Trophoblast cell (in vitro differentiated cells and primary cell): ENCODE measurements at regions not wholly inside any gene's neighbourhood (a gene's known extent, or its start where the extent isn't known, plus 50 kb on each side); places are given as distances from the start of the nearest gene placed in this dataset.

Source experiments
- DNase-seq, 2 donors: peaks; one replicate each; pipeline ENCODE4 v3.0.0-alpha.2; 2016
- H2AFZ ChIP-seq: 2 replicates; pipeline ENCODE4 v1.6.1; 2013; ENCODE audit warnings: low read length, moderate library complexity, mild to moderate bottlenecking; ENCODE audit not compliant: insufficient read depth, poor library complexity
- H2AK5ac ChIP-seq: 2 replicates; pipeline ENCODE4 v1.6.1; 2013; ENCODE audit warnings: mild to moderate bottlenecking, low read length
- H2BK120ac ChIP-seq: 2 replicates; pipeline ENCODE4 v1.6.1; 2013; ENCODE audit warnings: low read length, mild to moderate bottlenecking, moderate library complexity; ENCODE audit not compliant: insufficient read depth, poor library complexity
- H2BK12ac ChIP-seq: 2 replicates; pipeline ENCODE4 v1.6.1; 2013; ENCODE audit warnings: mild to moderate bottlenecking, low read length, moderate library complexity
- H2BK5ac ChIP-seq: 2 replicates; pipeline ENCODE4 v1.6.1; 2013; ENCODE audit warnings: low read length, low read depth, moderate library complexity, mild to moderate bottlenecking; ENCODE audit not compliant: poor library complexity
- H3K14ac ChIP-seq: 2 replicates; pipeline ENCODE4 v1.6.1; 2013; ENCODE audit warnings: mild to moderate bottlenecking, low read length
- H3K18ac ChIP-seq: 2 replicates; pipeline ENCODE4 v1.6.1; 2013; ENCODE audit warnings: mild to moderate bottlenecking, low read length
- H3K23ac ChIP-seq: 2 replicates; pipeline ENCODE4 v1.6.1; 2013; ENCODE audit warnings: low read length
- H3K27ac ChIP-seq: 2 replicates; pipeline ENCODE4 v1.5.1; 2013; ENCODE audit warnings: low read depth, mild to moderate bottlenecking, inconsistent platforms, low read length, moderate library complexity
- H3K27me3 ChIP-seq: 2 replicates; pipeline ENCODE4 v1.6.1; 2013; ENCODE audit warnings: inconsistent platforms, mild to moderate bottlenecking, low read length, moderate library complexity; ENCODE audit not compliant: insufficient read depth
- H3K36me3 ChIP-seq, 2 experiments: 1 replicate in 1 of 2; 2 replicates in 1 of 2; pipeline ENCODE4 v1.6.1; 2013; ENCODE audit warnings: low read length in 2 of 2, mild to moderate bottlenecking in 2 of 2, moderate library complexity in 1 of 2; ENCODE audit not compliant: insufficient read depth in 2 of 2, control insufficient read depth in 1 of 2
- H3K4ac ChIP-seq: 2 replicates; pipeline ENCODE4 v1.6.1; 2013; ENCODE audit warnings: low read depth, mild to moderate bottlenecking, low read length, moderate library complexity
- H3K4me1 ChIP-seq, 2 experiments: 1 replicate in 1 of 2; 2 replicates in 1 of 2; pipeline ENCODE4 v1.6.1; 2013; ENCODE audit warnings: low read length in 2 of 2, mild to moderate bottlenecking in 2 of 2, moderate library complexity in 1 of 2; ENCODE audit not compliant: insufficient read depth in 2 of 2, control insufficient read depth in 1 of 2
- H3K4me2 ChIP-seq: 2 replicates; pipeline ENCODE4 v1.6.1; 2013; ENCODE audit warnings: inconsistent platforms, mild to moderate bottlenecking, low read length, moderate library complexity
- H3K4me3 ChIP-seq: 2 replicates; pipeline ENCODE4 v1.5.1; 2013; ENCODE audit warnings: mild to moderate bottlenecking, low read depth, low read length, inconsistent platforms
- H3K79me1 ChIP-seq: one replicate; pipeline ENCODE4 v1.6.1; 2013; ENCODE audit warnings: low read length
- H3K79me2 ChIP-seq: 2 replicates; pipeline ENCODE4 v1.6.1; 2013; ENCODE audit warnings: low read length, mild to moderate bottlenecking; ENCODE audit not compliant: control insufficient read depth, insufficient read depth, poor library complexity
- H3K9ac ChIP-seq: 2 replicates; pipeline ENCODE4 v1.6.1; 2013; ENCODE audit warnings: mild to moderate bottlenecking, low read length
- H3K9me3 ChIP-seq: 2 replicates; pipeline ENCODE4 v1.6.1; 2013; ENCODE audit warnings: low read depth, mild to moderate bottlenecking, control low read depth, inconsistent platforms, low read length; ENCODE audit not compliant: insufficient read depth
- H4K12ac ChIP-seq: 2 replicates; pipeline ENCODE4 v1.6.1; 2013; ENCODE audit warnings: low read depth, mild to moderate bottlenecking, low read length, moderate library complexity
- H4K8ac ChIP-seq: 2 replicates; pipeline ENCODE4 v1.6.1; 2013; ENCODE audit warnings: low read depth, mild to moderate bottlenecking, low read length, moderate library complexity
- H4K91ac ChIP-seq: one replicate; pipeline ENCODE4 v1.6.1; 2013; ENCODE audit warnings: low read depth, mild to moderate bottlenecking, low read length, moderate library complexity
- WGBS: extraction: QIAGEN DNeasy Blood & Tissue Kit; methylation state at CpG from one replicate; pipeline ENCODE4 v1.1.7; 2013; ENCODE audit warnings: missing lambda C conversion rate; ENCODE audit not compliant: insufficient read length, insufficient coverage; ENCODE audit errors: extremely low coverage; 5-methylcytosine and 5-hydroxymethylcytosine counted together

DNA sequence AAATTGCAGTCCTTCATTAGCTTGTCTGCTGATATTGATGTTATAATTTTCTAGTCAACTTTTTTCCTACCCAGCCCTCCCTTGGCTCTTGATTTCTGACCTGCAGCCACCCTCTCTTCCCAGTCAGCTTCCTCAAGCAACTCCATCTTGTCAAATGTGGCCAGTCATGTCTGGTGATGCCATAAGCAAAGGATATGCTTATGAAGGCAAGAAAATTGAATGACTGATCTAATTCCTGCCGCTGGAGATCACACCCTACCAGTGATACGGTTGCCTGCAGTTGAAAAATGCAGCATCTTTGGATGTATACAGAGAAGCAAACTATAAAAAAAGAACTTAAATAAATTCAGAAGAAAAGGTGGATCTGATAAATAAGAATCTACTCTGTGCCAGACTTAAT lies 297.1 kb upstream of the DAB1 start:
- Histone ChIP-seq H4K12ac (no peak overlapping the region), H3K4me2 (no peak overlapping the region), H2BK12ac (no peak overlapping the region), H3K4me1 (no peaks in the 10 kb centered on the region), H3K14ac (no peak overlapping the region), H3K27ac (no peak overlapping the region), H3K9ac (no peak overlapping the region), H2BK120ac (no peak overlapping the region), H3K79me2 (no peaks in the 10 kb centered on the region), H2BK5ac (no peak overlapping the region), H4K91ac (no peak overlapping the region), H2AFZ (no peak overlapping the region), H2AK5ac (no peak overlapping the region), H3K9me3 (no peaks in the 10 kb centered on the region), H3K36me3 (no peaks in the 10 kb centered on the region), H3K4me3 (no peak overlapping the region), H3K23ac (no peak overlapping the region), H4K8ac (no peak overlapping the region), H3K27me3 (no peaks in the 10 kb centered on the region), H3K18ac (no peak overlapping the region), H3K4ac (no peak overlapping the region), H3K79me1 (no peaks in the 10 kb centered on the region)
- WGBS = no CpG with 5 or more reads among the region's 2 CpGs
- no peak for DNase-seq

DNA sequence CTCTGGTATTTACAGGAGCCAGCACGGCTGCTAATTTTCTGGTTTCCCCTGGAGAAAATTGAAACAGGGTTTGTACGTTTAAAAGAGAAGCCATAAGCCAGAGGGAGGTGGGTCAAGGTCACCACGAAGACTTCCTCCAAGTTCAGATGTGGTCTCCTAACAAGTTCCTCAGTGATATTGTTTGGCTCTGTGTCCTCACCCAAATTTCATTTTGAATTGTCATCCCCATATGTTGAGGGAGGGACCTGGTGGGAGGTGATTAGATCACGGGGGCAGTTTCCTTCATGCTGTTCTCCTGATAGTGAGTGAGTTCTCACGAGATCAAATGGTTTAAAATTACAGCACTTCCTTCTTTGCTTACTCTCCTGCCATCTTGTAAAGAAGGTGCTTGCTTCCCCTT lies 295.4 kb upstream of the DAB1 start:
- H3K79me2 ChIP-seq = no peaks in the 10 kb centered on the region
- H3K27ac ChIP-seq = no peak overlapping the region
- H3K4me2 ChIP-seq = no peak overlapping the region
- no peak overlapping the region for H3K14ac ChIP-seq
- H2BK120ac ChIP-seq = no peak overlapping the region
- no peak overlapping the region for H3K4me3 ChIP-seq
- H3K4ac ChIP-seq = no peak overlapping the region
- H3K9ac ChIP-seq = no peak overlapping the region
- H2AFZ ChIP-seq = no peak overlapping the region
- no peak overlapping the region for H2BK5ac ChIP-seq
- no peak overlapping the region for H4K12ac ChIP-seq
- H3K4me1 ChIP-seq = no peaks in the 10 kb centered on the region
- H3K23ac ChIP-seq = no peak overlapping the region
- no peaks in the 10 kb centered on the region for H3K36me3 ChIP-seq
- H3K9me3 ChIP-seq = no peaks in the 10 kb centered on the region
- no peak for DNase-seq
- H3K27me3 ChIP-seq = no peaks in the 10 kb centered on the region
- H2BK12ac ChIP-seq = no peak overlapping the region
- no peak overlapping the region for H4K8ac ChIP-seq
- H4K91ac ChIP-seq = no peak overlapping the region
- H2AK5ac ChIP-seq = no peak overlapping the region
- no CpG with 5 or more reads among the region's 5 CpGs for WGBS
- H3K18ac ChIP-seq = no peak overlapping the region
- no peaks in the 10 kb centered on the region for H3K79me1 ChIP-seq

DNA sequence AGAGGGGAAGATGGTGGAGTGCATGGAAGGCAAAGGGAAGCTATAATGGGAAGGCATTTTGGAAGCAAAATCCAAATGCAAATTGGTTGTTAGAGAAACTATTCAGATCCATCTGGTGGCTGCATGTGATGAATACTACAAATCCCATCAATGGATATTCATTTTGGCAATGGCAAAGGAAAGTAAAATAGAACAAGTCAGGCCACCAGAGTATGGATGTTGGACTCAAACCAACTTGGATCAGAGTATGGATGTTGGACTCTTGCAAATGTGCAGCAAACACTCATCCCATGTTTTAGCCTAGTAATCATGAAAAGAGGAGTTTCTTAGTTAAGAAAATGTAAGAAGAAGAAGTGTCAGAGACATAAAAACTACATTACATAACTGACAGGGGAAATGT lies 289.6 kb upstream of the DAB1 start:
- Histone ChIP-seq H3K27me3 (no peaks in the 10 kb centered on the region), H3K9ac (no peak overlapping the region), H3K36me3 (no peaks in the 10 kb centered on the region), H3K9me3 (no peaks in the 10 kb centered on the region), H3K4me3 (no peak overlapping the region), H3K27ac (no peak overlapping the region), H3K23ac (no peak overlapping the region), H2AK5ac (no peak overlapping the region), H2BK5ac (no peak overlapping the region), H2BK12ac (no peak overlapping the region), H2AFZ (no peak overlapping the region), H3K18ac (no peak overlapping the region), H3K79me1 (no peaks in the 10 kb centered on the region), H3K4ac (no peak overlapping the region), H3K79me2 (no peaks in the 10 kb centered on the region), H4K12ac (no peak overlapping the region), H3K4me1 (no peaks in the 10 kb centered on the region), H3K4me2 (no peak overlapping the region), H2BK120ac (no peak overlapping the region), H3K14ac (no peak overlapping the region), H4K91ac (no peak overlapping the region), H4K8ac (no peak overlapping the region)
- DNase-seq = no peak

DNA sequence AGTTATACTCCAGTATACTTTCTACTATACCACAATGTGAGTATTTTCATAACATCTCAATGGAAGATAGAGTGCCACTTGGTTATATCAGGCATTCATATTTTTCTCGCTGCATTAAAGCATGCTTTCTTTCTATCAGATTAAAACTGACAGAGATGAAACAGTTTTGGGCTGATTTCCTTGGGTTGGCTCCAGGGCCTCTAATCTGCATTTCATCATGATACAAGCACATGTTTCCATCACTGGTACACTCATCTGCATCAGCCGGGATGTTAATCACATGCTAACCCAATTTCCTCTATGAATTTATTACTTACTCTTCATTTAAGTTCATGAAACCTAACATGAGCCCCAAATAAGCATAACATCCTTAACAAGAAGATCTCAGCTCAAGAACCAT lies 289.0 kb upstream of the DAB1 start:
- Histone ChIP-seq H4K12ac (no peak overlapping the region), H3K4me3 (no peak overlapping the region), H3K36me3 (no peaks in the 10 kb centered on the region), H3K4me1 (no peaks in the 10 kb centered on the region), H4K91ac (no peak overlapping the region), H3K9ac (no peak overlapping the region), H3K4ac (no peak overlapping the region), H2BK120ac (no peak overlapping the region), H2BK5ac (no peak overlapping the region), H2AK5ac (no peak overlapping the region), H3K79me1 (no peaks in the 10 kb centered on the region), H4K8ac (no peak overlapping the region), H3K14ac (no peak overlapping the region), H3K4me2 (no peak overlapping the region), H2AFZ (no peak overlapping the region), H3K27me3 (no peaks in the 10 kb centered on the region), H3K23ac (no peak overlapping the region), H2BK12ac (no peak overlapping the region), H3K27ac (no peak overlapping the region), H3K9me3 (no peaks in the 10 kb centered on the region), H3K18ac (no peak overlapping the region), H3K79me2 (no peaks in the 10 kb centered on the region)
- whole genome bisulfite sequencing = no CpG with 5 or more reads among the region's 2 CpGs
- no peak for DNase-seq

DNA sequence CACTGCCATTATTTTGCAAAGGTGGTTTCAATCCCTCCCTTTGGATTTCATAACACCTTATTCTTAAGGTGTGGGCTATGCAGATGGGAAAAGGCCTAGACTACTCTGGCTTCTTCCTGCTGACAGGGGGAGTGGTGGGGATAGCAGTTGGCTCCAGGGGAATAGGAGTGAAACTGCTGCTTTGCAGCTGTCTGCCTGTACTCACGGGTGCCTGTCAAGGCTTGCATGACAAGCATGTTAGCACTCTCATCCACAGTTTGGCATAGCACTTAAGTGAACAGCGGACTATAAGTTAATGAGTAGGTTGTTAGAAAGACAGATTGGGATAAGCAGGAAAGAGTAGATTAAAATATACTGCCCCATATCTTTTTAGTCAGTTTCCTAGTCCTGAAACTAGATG lies 287.5 kb upstream of the DAB1 start:
- Histone ChIP-seq H4K12ac (no peak overlapping the region), H2AK5ac (no peak overlapping the region), H3K4ac (no peak overlapping the region), H3K27ac (no peak overlapping the region), H2BK120ac (no peak overlapping the region), H2BK12ac (no peak overlapping the region), H4K91ac (no peak overlapping the region), H3K36me3 (no peaks in the 10 kb centered on the region), H2AFZ (no peak overlapping the region), H3K79me2 (no peaks in the 10 kb centered on the region), H3K4me2 (no peak overlapping the region), H2BK5ac (no peak overlapping the region), H3K14ac (no peak overlapping the region), H3K4me3 (no peak overlapping the region), H3K79me1 (no peaks in the 10 kb centered on the region), H3K4me1 (no peaks in the 10 kb centered on the region), H3K23ac (no peak overlapping the region), H3K27me3 (no peaks in the 10 kb centered on the region), H3K18ac (no peak overlapping the region), H3K9ac (no peak overlapping the region), H4K8ac (no peak overlapping the region), H3K9me3 (no peaks in the 10 kb centered on the region)
- no peak for DNase-seq
- no CpG with 5 or more reads among the region's 2 CpGs for WGBS
